Stimulated activated naive CD4-positive, alpha-beta T cell treated with Interleukin-2 at 50 U/mL for 16 hours (primary cell): ENCODE measurements at regions not wholly inside any gene's neighbourhood (a gene's known extent, or its start where the extent isn't known, plus 50 kb on each side); places are given as distances from the start of the nearest gene placed in this dataset.

Experiments
- DNase-seq: peaks from one replicate; lab custom pipeline; 2025; lab: John Stamatoyannopoulos, UW

DNA sequence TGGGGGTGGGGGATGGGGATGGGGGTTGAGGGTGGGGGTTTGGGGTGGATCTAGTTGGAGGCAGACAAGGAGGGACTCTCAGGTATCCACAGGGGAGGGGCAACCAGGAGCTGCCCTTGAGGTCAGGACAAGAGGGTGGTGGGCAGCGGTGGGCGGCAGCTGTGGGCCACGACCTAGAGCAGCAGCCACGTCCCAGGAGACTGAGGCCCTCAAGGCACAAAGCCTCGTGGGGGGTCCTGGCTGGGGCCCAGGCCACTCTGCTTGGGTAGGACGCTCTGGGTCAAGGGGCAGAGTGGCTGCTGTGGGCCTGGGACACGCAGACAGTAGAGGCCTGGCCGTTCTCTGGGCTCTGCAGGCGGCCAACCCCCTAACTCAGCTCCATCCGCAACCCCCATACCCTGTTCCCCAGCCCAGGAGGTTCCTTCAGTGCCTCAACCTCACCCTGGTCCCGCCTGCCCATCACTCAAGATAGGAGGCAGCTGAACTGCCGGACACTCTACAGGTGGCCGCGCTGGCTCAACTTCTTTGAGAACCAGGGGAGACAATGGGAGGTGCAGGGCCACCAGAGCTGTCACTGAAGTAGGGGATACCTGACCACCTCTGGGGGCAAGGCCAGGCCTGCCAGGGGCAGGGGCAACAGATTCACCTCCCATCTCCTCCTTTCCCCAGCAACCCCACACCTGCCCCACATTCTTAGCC lies 75.6 kb downstream of the ENGASE start:
- no peak for DNase-seq

DNA sequence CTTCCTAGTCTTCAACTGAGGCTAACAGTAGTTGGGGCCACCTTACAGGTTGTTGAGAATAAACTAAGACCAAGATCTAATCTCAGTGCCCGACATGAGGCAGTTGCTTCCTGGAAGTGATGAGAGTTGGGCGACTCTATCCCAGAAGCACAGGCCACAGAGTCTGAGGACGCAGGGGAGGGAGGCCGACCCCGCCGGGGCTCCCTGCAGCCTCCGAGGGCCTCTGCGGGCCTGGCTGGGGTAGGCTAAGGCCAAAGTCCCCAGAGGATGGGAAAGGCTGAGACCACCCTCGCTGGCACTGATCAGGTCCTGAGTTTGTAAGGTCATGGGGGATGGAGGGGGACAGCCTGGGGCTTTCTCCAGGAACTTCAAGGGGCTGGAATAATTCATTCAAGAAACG lies 74.0 kb downstream of the ENGASE start:
- DNase-seq = no peak

DNA sequence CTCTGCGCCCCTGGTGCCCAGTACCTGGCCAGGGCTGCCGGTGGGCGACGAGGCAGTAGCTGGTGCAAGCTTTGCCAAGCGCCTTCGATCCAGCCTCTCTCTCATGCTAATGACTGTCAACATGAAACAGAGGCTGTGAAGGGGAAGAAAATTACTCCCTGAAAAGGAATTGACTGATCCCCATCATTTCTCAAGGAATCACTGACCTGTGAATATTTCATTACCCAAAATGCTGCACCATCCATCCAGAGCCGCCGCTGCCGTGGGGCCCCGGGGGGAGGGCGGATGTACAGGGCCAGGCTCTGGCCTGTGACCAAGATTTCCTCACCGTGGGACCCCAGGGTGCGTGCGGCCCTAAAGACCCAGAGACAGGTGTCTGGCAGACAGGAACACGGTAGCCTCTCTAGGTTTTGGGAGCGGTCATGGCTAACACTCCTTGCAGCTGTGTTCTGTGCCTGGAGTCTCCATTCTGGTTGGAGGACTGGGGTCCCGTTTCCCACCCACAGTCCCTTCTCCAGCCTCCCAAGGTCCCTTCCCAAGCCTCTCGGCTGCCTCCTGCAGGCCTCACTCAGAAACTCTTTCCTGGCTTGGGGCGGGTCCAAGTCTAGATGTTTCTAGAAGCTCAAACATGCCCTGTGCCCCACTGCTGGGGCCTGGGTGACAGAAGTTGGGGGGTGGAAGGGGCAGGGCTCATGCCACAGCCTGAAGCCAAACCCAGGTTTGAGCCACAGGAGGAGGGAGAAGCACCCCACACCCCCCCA lies 73.3 kb downstream of the ENGASE start:
- DNase-seq = no peak

DNA sequence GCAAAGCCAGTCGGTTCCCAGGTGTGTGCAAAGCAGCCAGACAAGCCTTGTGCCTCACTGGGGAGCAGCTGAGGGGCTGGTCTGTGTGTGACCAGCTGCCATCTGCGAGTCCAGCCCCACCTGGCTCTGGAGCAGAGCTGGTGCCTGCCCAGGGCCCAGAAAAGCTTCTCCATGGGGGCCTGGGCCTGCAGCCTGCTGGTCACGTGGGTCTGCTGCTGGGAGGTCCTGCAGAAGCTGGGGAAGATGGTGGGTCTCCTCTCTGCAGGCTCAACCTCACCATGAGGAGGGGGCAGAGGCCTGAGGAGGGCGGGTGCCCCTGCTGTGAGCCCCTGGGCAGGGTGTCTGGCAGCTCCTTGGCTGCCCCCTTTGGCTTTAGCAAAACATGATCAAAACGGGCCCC lies 71.9 kb downstream of the ENGASE start:
- no peak for DNase-seq

GRCh38 chr17:79145548-79145947 lies 70.9 kb downstream of the ENGASE start:
- no peak for DNase-seq

DNA sequence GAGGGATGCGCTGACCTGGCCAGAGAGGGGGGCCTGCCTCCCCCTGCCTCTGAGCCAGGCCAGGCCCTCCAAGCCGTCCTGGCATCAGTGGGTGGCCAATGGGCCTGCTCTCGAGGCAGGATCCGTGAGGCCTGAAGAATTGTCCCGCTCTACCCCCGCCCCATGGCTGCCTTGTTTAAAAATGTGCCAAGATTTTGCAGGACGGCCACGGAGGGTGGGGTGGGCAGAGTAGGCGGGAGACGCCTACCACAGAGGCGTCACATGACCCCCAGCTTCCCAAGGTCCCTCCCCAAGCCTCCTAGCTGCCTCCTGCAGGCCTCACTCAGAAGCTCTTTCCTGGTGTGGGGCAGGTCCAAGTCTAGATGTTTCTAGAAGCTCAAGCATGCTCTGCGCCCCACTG lies 69.5 kb downstream of the ENGASE start:
- no peak for DNase-seq

DNA sequence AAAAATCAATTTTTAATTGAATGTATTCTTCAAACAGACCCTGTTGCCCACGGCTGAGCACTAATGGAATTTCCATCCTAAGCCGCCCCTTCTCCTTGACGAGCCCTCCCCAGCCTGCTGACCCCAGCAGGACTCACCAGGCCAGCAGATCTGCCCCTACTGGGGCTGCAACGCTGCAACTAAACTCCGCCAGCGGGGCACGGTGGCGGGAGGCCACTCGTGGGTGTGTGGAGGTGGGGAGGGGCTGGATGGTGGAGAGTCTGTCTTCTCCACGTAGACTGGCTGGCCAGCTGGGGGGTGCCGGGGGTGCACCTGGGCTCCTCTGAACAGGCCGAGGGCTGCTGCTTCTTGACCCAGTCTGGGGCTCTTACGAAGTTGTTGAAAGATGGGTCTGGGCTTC lies 67.8 kb downstream of the ENGASE start:
- no peak for DNase-seq

- DNase-seq = no peak
These were observed 67.1 kb downstream of the ENGASE start for GRCh38 chr17:79141578-79142355.

- no peak for DNase-seq
These were observed 64.2 kb downstream of the ENGASE start for GRCh38 chr17:79138826-79139225.

DNA sequence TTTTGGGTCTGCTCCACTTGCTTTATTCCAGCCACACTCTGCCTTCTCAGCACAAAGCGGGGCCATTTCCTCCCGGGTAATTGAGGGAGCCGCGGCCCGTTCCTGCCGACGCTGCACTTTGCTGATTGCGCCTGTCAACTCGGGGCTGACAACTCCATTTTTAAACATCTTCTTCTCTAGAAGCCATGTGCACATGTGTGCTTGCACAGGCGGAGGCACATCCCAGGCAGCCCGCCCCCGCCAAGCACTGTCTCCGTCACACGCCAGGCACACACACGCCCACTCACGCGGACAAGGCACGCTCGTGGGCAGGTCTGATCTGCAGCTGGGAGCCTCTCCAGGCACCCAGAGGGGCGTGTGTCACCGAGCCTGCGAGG lies 63.2 kb downstream of the ENGASE start:
- DNase-seq = no peak

GRCh38 chr17:79137015-79137788 lies 62.6 kb downstream of the ENGASE start:
- no peak for DNase-seq

DNA sequence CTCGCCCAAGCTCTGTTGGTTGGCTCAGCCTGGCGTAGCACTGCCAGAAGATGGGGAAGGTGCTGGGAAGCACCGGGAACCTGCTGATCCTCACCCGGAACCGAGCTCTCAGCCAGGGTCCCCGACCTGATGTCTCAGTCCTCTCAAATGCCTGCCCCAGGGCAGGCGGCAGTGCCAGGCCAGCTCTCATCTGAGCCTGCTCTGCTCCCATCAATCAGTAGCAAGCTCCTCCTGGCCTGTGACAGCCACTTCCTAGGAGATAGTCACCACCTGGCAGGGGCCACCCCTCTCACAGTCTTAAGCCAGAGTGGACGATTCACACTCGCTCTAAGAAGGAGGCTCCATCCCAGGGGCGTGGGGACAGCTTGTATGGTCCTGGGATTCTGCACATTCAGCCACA lies 62.0 kb downstream of the ENGASE start:
- no peak for DNase-seq
